ENCODE measurements at regions not wholly inside any gene's neighbourhood (a gene's known extent, or its start where the extent isn't known, plus 50 kb on each side); places are given as distances from the start of the nearest gene placed in this dataset.

DNA sequence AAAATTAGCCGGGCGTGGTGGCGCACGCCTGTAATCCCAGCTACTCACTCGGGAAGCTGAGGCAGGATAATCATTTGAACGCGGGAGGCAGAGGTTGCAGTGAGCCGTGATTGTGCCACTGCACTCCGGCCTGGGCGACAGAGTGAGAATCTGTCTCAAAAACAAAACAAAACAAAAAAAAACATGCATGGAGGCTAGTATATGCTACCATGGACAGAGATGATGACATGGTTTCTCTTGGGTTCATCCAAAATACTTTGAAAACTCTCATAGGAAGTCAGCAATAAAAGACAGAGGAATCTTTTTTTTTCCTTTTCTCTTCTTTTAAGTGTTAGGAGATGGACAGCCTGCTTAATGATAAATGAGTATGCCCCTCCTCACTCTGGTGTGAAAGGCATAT is 137.7 kb upstream of the MB21D2 start:
- TF ChIP-seq, protein P1, sequence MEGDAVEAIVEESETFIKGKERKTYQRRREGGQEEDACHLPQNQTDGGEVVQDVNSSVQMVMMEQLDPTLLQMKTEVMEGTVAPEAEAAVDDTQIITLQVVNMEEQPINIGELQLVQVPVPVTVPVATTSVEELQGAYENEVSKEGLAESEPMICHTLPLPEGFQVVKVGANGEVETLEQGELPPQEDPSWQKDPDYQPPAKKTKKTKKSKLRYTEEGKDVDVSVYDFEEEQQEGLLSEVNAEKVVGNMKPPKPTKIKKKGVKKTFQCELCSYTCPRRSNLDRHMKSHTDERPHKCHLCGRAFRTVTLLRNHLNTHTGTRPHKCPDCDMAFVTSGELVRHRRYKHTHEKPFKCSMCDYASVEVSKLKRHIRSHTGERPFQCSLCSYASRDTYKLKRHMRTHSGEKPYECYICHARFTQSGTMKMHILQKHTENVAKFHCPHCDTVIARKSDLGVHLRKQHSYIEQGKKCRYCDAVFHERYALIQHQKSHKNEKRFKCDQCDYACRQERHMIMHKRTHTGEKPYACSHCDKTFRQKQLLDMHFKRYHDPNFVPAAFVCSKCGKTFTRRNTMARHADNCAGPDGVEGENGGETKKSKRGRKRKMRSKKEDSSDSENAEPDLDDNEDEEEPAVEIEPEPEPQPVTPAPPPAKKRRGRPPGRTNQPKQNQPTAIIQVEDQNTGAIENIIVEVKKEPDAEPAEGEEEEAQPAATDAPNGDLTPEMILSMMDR (conservative IDR thresholded peaks at IDR 0.05): no peak
- no peak for TF ChIP-seq EZH2 (IDR thresholded peaks at IDR 0.05; ENCODE audit: low read depth)

Measured in PC-9 (cell line).